ENCODE measurements at regions not wholly inside any gene's neighbourhood (a gene's known extent, or its start where the extent isn't known, plus 50 kb on each side); places are given as distances from the start of the nearest gene placed in this dataset.

DNA sequence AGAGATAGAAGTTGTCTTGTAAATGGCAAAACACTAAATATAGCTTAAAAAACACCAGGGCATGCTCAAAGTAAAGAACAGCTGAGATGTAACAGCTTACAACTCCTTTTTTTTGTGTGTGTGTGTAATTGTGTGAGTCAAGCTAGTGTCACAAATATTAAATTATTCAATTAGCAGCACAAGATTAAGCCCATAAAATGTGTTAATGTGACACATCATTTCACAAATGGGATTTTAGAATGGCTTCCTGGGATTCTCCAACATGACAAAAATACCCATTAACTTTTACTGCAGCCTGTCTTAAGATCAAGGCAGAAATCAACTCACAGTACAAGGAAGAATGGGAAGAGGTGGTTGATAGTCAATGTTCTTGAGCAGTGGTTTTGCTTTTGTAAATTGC, 251.4 kb downstream of the KIF20B start:
- no peaks in the 10 kb centered on the region for H3K36me3 ChIP-seq
- H3K27ac ChIP-seq = no peak overlapping the region
- in situ Hi-C loops (cut with MboI; ENCODE audit: low sequenced_read_pairs in 4 of 4) = no loop called here
- DNase-seq (no peak), ATAC-seq (no peak)
- no peaks in the 10 kb centered on the region for H3K27me3 ChIP-seq
- no peak for TF ChIP-seq POLR2A (IDR thresholded peaks at IDR 0.05)
- TF ChIP-seq, protein P1, sequence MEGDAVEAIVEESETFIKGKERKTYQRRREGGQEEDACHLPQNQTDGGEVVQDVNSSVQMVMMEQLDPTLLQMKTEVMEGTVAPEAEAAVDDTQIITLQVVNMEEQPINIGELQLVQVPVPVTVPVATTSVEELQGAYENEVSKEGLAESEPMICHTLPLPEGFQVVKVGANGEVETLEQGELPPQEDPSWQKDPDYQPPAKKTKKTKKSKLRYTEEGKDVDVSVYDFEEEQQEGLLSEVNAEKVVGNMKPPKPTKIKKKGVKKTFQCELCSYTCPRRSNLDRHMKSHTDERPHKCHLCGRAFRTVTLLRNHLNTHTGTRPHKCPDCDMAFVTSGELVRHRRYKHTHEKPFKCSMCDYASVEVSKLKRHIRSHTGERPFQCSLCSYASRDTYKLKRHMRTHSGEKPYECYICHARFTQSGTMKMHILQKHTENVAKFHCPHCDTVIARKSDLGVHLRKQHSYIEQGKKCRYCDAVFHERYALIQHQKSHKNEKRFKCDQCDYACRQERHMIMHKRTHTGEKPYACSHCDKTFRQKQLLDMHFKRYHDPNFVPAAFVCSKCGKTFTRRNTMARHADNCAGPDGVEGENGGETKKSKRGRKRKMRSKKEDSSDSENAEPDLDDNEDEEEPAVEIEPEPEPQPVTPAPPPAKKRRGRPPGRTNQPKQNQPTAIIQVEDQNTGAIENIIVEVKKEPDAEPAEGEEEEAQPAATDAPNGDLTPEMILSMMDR (IDR thresholded peaks at IDR 0.05 in 4 of 5, conservative IDR thresholded peaks at IDR 0.05 in 1 of 5) = no peak
- no peaks in the 10 kb centered on the region for H3K4me1 ChIP-seq
- intact Hi-C loops (cut with DNase I; ENCODE audit: low total_unique reads) = no loop called here
- H3K4me3 ChIP-seq = no peak overlapping the region
- no peaks in the 10 kb centered on the region for H3K9me3 ChIP-seq

DNA sequence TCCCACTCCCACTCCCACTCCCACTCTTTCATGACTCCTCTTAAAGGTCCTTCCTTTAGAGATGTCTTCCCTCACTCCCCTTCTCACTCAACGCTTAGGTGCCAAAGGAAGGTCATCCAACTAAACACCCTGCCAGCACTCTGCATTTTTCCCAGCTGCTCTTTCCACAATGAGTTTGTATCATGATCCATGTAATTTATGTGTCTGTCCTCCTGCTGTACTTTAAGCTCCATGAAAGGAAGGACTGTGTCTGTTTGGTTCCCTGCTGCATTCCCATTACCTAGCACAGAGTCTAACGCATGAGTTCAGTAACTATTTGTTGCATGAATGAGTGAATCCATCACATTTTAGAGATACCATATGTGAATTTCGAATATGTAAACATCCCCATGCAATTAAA, 252.7 kb downstream of the KIF20B start:
- Histone ChIP-seq H3K27ac (no peak overlapping the region), H3K4me3 (no peak overlapping the region), H3K36me3 (no peaks in the 10 kb centered on the region), H3K4me1 (no peaks in the 10 kb centered on the region), H3K27me3 (no peaks in the 10 kb centered on the region), H3K9me3 (no peaks in the 10 kb centered on the region)
- no peak for DNase-seq
- in situ Hi-C loops (cut with MboI; ENCODE audit: low sequenced_read_pairs in 4 of 4) = no loop called here
- intact Hi-C loops (cut with DNase I; ENCODE audit: low total_unique reads) = no loop called here
- TF ChIP-seq, protein P1 (IDR thresholded peaks at IDR 0.05 in 4 of 5, conservative IDR thresholded peaks at IDR 0.05 in 1 of 5) = no peak
- TF ChIP-seq POLR2A (IDR thresholded peaks at IDR 0.05) = no peak
- no peak for ATAC-seq

DNA sequence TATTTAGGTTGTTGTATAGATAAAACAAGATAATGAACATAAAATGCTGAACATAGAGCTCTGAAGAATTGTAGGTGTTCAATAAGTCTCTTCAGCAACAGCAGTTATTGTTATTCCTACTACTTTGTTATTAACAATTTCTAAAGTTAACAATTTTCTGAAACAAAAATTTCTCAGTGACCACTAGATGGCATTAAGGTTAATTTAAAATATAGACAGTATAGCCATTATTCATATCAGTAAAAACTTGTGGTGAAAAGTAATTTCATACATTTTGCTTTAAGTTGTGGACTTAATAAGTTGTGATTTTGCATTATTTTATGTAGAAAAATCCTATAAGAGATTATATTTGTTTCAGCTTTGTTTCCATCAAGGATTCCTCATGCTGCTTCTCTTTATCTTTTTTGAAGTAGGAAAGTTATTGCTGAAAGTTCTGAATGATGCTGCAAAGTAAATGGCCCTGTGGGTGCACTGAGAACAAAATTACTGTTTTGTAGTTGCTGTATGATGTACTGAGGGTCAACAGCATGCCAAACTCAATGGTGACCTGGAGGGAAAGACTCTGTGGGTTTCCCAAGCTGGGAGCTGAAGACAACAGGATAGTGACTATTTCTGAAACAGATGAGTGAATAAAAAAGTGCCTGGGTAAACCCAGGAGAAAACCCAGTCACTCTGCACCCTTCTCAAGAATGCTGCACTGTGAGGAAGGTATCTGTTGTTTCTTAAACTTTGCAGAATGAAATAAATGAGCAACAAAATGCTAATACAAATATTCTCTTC, 253.6 kb downstream of the KIF20B start:
- in situ Hi-C loops (cut with MboI; ENCODE audit: low sequenced_read_pairs in 4 of 4) (no loop called here), intact Hi-C loops (cut with DNase I; ENCODE audit: low total_unique reads) (no loop called here)
- DNase-seq (no peak), ATAC-seq (no peak)
- Histone ChIP-seq H3K27me3 (no peaks in the 10 kb centered on the region), H3K36me3 (no peaks in the 10 kb centered on the region), H3K4me3 (no peak overlapping the region), H3K9me3 (no peaks in the 10 kb centered on the region), H3K27ac (no peak overlapping the region), H3K4me1 (no peaks in the 10 kb centered on the region)
- TF ChIP-seq POLR2A (IDR thresholded peaks at IDR 0.05) = no peak
- TF ChIP-seq, protein P1 (IDR thresholded peaks at IDR 0.05 in 4 of 5, conservative IDR thresholded peaks at IDR 0.05 in 1 of 5) = no peak

DNA sequence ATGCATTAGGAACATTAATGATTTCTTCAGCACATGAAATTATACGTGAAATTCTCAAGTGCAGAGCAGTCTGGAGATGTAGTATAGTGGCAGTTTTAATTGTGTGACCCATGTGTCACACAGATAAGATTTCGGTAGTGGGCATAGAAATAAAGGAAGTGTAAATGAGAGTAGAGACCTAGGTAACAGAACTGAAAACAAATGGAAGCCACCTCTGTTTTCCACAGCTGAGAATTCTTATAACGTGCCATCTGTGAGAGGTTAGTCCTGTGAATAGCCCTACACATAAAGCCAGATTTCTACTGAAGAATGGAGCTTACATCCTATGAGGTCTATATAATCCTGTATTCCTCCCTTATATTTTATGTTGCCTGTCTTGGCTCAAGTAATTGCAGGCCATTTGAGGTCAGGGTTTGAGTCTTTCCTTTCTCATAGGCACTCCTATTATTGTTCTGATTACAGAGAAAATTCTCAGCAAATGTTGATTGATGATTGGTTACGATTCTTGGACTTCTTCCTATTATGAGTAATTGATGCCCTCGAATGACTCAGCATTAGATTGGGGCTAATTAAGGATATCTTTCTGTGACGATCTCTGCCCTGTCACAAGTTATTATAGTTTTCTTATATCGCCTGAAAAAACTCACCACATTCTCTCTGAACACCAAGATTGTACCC, 258.2 kb downstream of the KIF20B start:
- DNase-seq (no peak), ATAC-seq (no peak)
- H3K4me1 ChIP-seq = no peaks in the 10 kb centered on the region
- no peaks in the 10 kb centered on the region for H3K27me3 ChIP-seq
- no peak overlapping the region for H3K4me3 ChIP-seq
- no peak overlapping the region for H3K27ac ChIP-seq
- in situ Hi-C loops (cut with MboI; ENCODE audit: low sequenced_read_pairs in 4 of 4) (no loop called here), intact Hi-C loops (cut with DNase I; ENCODE audit: low total_unique reads) (no loop called here)
- no peaks in the 10 kb centered on the region for H3K36me3 ChIP-seq
- no peak for TF ChIP-seq POLR2A (IDR thresholded peaks at IDR 0.05)
- TF ChIP-seq, protein P1 (IDR thresholded peaks at IDR 0.05 in 4 of 5, conservative IDR thresholded peaks at IDR 0.05 in 1 of 5) = no peak
- no peaks in the 10 kb centered on the region for H3K9me3 ChIP-seq

All from gastrocnemius medialis (tissue), 4 donors.